ENCODE measurements at regions not wholly inside any gene's neighbourhood (a gene's known extent, or its start where the extent isn't known, plus 50 kb on each side); places are given as distances from the start of the nearest gene placed in this dataset.

DNA sequence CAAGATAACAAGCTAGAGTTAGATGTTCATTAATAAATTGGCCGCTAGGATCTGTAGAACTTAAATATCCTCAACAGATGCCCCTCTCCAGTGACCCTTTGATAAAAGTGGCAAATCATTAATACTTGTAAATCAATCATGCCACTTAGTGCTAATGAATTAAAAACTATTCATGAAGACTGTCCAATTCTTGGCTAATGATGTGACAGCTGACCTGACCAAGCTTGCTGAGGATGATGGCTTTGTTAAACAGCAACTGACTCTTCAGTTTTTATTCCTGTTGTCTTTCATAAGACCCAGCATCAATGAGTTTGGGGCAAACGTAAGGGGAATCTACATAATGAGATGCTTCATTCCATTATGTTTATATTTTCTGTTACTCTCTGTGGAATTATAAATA is 396.8 kb upstream of the NMUR2 start:
- Histone ChIP-seq H3K4me1 (ENCODE audit: low read depth, poor library complexity, severe bottlenecking) (no peaks in the 10 kb centered on the region), H3K36me3 (ENCODE audit: insufficient read depth) (no peaks in the 10 kb centered on the region), H3K4me2 (no peak overlapping the region), H3K27me3 (ENCODE audit: insufficient read depth, low read depth) (no peaks in the 10 kb centered on the region), H2AFZ (ENCODE audit: low read depth) (no peak overlapping the region), H3K9ac (no peak overlapping the region), H3K79me2 (ENCODE audit: insufficient read depth, low read depth) (no peaks in the 10 kb centered on the region), H3K27ac (no peak overlapping the region), H3K4me3 (IDR thresholded peaks at IDR 0.05; ENCODE audit: insufficient read depth, low read depth, low read length) (no peak overlapping the region), H4K20me1 (ENCODE audit: insufficient read depth) (no peaks in the 10 kb centered on the region)
- TF ChIP-seq, protein P1, sequence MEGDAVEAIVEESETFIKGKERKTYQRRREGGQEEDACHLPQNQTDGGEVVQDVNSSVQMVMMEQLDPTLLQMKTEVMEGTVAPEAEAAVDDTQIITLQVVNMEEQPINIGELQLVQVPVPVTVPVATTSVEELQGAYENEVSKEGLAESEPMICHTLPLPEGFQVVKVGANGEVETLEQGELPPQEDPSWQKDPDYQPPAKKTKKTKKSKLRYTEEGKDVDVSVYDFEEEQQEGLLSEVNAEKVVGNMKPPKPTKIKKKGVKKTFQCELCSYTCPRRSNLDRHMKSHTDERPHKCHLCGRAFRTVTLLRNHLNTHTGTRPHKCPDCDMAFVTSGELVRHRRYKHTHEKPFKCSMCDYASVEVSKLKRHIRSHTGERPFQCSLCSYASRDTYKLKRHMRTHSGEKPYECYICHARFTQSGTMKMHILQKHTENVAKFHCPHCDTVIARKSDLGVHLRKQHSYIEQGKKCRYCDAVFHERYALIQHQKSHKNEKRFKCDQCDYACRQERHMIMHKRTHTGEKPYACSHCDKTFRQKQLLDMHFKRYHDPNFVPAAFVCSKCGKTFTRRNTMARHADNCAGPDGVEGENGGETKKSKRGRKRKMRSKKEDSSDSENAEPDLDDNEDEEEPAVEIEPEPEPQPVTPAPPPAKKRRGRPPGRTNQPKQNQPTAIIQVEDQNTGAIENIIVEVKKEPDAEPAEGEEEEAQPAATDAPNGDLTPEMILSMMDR (conservative IDR thresholded peaks at IDR 0.05; ENCODE audit: low read depth, low read length) = no peak

DNA sequence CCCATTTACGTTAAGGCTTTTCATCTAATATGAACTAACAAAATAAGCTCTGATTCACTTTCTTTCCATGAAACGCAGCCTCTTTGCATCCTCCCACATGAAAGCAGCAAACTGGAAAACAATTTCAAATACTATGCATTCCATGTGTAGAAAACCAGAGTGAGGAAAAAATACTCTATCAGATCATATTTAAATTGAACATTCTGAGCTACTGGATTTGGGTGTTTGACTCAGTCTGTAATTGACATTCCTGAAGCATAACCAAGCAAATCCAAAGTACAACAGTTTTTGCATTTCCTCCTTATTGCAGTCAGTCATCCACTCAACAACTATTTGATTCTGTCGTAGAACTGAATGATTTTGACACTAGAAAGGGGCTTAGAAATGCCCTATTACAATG is 399.1 kb upstream of the NMUR2 start:
- Histone ChIP-seq H3K27ac (no peak overlapping the region), H3K36me3 (ENCODE audit: insufficient read depth) (no peaks in the 10 kb centered on the region), H3K4me3 (IDR thresholded peaks at IDR 0.05; ENCODE audit: insufficient read depth, low read depth, low read length) (no peak overlapping the region), H3K27me3 (ENCODE audit: insufficient read depth, low read depth) (no peaks in the 10 kb centered on the region), H3K4me2 (no peak overlapping the region), H3K4me1 (ENCODE audit: low read depth, poor library complexity, severe bottlenecking) (no peaks in the 10 kb centered on the region), H2AFZ (ENCODE audit: low read depth) (no peak overlapping the region), H3K79me2 (ENCODE audit: insufficient read depth, low read depth) (no peaks in the 10 kb centered on the region), H4K20me1 (ENCODE audit: insufficient read depth) (no peaks in the 10 kb centered on the region), H3K9ac (no peak overlapping the region)
- TF ChIP-seq, protein P1 (conservative IDR thresholded peaks at IDR 0.05; ENCODE audit: low read depth, low read length) = no peak

DNA sequence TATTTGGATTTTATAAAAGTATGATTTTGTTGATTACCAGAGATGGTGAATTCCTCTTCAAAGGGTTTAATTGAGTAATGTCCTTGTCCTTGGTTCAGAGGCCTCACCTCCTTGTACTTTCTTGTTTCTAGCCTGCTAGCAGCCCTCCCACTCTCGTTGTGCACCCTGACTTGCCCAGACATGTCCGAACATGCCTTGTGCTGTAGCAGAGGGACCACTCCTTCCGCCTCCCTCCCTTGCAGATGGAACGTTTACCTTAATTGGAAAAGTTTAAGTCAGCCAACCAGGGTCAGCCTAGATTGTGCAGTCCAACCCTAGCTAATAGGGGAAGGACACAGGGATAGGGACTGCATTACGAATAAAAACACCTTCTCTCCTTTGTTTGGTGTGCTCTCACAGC is 406.9 kb upstream of the NMUR2 start:
- H2AFZ ChIP-seq (ENCODE audit: low read depth) = no peak overlapping the region
- TF ChIP-seq, protein P1 (conservative IDR thresholded peaks at IDR 0.05; ENCODE audit: low read depth, low read length) = no peak
- no peaks in the 10 kb centered on the region for H3K79me2 ChIP-seq (ENCODE audit: insufficient read depth, low read depth)
- no peaks in the 10 kb centered on the region for H3K36me3 ChIP-seq (ENCODE audit: insufficient read depth)
- no peaks in the 10 kb centered on the region for H3K4me1 ChIP-seq (ENCODE audit: low read depth, poor library complexity, severe bottlenecking)
- H3K27me3 ChIP-seq (ENCODE audit: insufficient read depth, low read depth) = no peaks in the 10 kb centered on the region
- H4K20me1 ChIP-seq (ENCODE audit: insufficient read depth) = no peaks in the 10 kb centered on the region
- no peak overlapping the region for H3K4me3 ChIP-seq (IDR thresholded peaks at IDR 0.05; ENCODE audit: insufficient read depth, low read depth, low read length)
- no peak overlapping the region for H3K27ac ChIP-seq
- no peak overlapping the region for H3K9ac ChIP-seq
- no peak overlapping the region for H3K4me2 ChIP-seq

DNA sequence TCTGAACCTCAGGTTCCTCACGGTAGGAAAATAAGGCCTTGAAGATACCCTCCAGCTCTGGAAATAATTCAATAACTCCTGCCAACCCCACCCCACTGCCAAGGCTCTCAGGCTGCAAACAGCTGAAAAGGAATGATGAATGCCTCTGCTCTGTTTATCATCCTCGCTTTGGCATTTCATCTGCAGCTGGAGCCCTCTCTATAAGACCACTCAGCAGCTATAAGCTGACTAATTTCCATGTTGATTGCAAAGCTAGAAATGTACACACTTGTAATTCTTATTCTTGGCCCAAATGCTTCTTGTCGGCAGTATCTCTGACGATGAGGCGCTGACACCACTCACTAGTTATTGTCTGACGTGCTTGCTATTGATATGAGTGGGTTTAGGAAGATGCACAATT is 408.4 kb upstream of the NMUR2 start:
- Histone ChIP-seq H3K27ac (no peak overlapping the region), H2AFZ (ENCODE audit: low read depth) (no peak overlapping the region)

More for the DNA sequence above, 408.4 kb upstream of the NMUR2 start:
- Histone ChIP-seq H3K36me3 (ENCODE audit: insufficient read depth) (no peaks in the 10 kb centered on the region), H3K9ac (no peak overlapping the region), H3K4me2 (no peak overlapping the region), H4K20me1 (ENCODE audit: insufficient read depth) (no peaks in the 10 kb centered on the region), H3K4me3 (IDR thresholded peaks at IDR 0.05; ENCODE audit: insufficient read depth, low read depth, low read length) (no peak overlapping the region), H3K27me3 (ENCODE audit: insufficient read depth, low read depth) (no peaks in the 10 kb centered on the region), H3K79me2 (ENCODE audit: insufficient read depth, low read depth) (no peaks in the 10 kb centered on the region), H3K4me1 (ENCODE audit: low read depth, poor library complexity, severe bottlenecking) (no peaks in the 10 kb centered on the region)
- TF ChIP-seq, protein P1 (conservative IDR thresholded peaks at IDR 0.05; ENCODE audit: low read depth, low read length) = no peak
